HG03432 (cell line): ENCODE measurements at regions not wholly inside any gene's neighbourhood (a gene's known extent, or its start where the extent isn't known, plus 50 kb on each side); places are given as distances from the start of the nearest gene placed in this dataset.

Source experiments
- ATAC-seq: cut with Tn5 transposase; IDR thresholded peaks from one replicate; pipeline ENCODE4 v1.9.1; 2021; ENCODE audit warnings: mild to moderate bottlenecking, moderate library complexity; ENCODE audit not compliant: unreplicated experiment

GRCh38 chr13:40103864-40104263 lies 448.4 kb downstream of the COG6 start:
- ATAC-seq: no peak

GRCh38 chr13:40105231-40105630 lies 449.8 kb downstream of the COG6 start:
- no peak for ATAC-seq

GRCh38 chr13:40109351-40109844 lies 453.9 kb downstream of the COG6 start:
- no peak for ATAC-seq

GRCh38 chr13:40113643-40114304 lies 458.3 kb downstream of the COG6 start:
- ATAC-seq: no peak

GRCh38 chr13:40114305-40114896 lies 458.9 kb downstream of the COG6 start:
- no peak for ATAC-seq

GRCh38 chr13:40115426-40115825 lies 460.0 kb downstream of the COG6 start:
- no peak for ATAC-seq

GRCh38 chr13:40116008-40116407 lies 460.5 kb downstream of the COG6 start:
- peak; percentile 88 for ATAC-seq

GRCh38 chr13:40118337-40118736 lies 462.9 kb downstream of the COG6 start:
- no peak for ATAC-seq

GRCh38 chr13:40119852-40120251 lies 464.4 kb downstream of the COG6 start:
- no peak for ATAC-seq

GRCh38 chr13:40120288-40120687 lies 464.8 kb downstream of the COG6 start:
- no peak for ATAC-seq

- no peak for ATAC-seq
These were observed 465.3 kb downstream of the COG6 start for GRCh38 chr13:40120781-40121180.

GRCh38 chr13:40121722-40122121 lies 466.3 kb downstream of the COG6 start:
- no peak for ATAC-seq

- ATAC-seq: no peak
These were observed 468.6 kb downstream of the COG6 start for GRCh38 chr13:40123962-40124632.

GRCh38 chr13:40124633-40125015 lies 469.2 kb downstream of the COG6 start:
- ATAC-seq: no peak

GRCh38 chr13:40125336-40125735 lies 469.9 kb downstream of the COG6 start:
- ATAC-seq: no peak

GRCh38 chr13:40126306-40127085 lies 471.0 kb downstream of the COG6 start:
- peak; percentile 54 for ATAC-seq

GRCh38 chr13:40127476-40127875 lies 472.0 kb downstream of the COG6 start:
- ATAC-seq: no peak

GRCh38 chr13:40127925-40128324 lies 472.5 kb downstream of the COG6 start:
- ATAC-seq: no peak

GRCh38 chr13:40129467-40129866 lies 474.0 kb downstream of the COG6 start:
- ATAC-seq: no peak

- no peak for ATAC-seq
These were observed 475.6 kb downstream of the COG6 start for GRCh38 chr13:40130871-40131636.

GRCh38 chr13:40132249-40132648 lies 476.8 kb downstream of the COG6 start:
- no peak for ATAC-seq
